HEK293 (cell line): ENCODE measurements at regions not wholly inside any gene's neighbourhood (a gene's known extent, or its start where the extent isn't known, plus 50 kb on each side); places are given as distances from the start of the nearest gene placed in this dataset.

Experiments used
- CTCF ChIA-PET: fragments of 350-600 bp; formaldehyde crosslinking; extraction: SDS; loops from one replicate; lab custom pipeline; 2021; ENCODE audit warnings: antibody characterized with exemption; lab: Yijun Ruan, JAX
- POLR2A ChIA-PET: fragments of 300-600 bp; formaldehyde crosslinking; extraction: SDS; loops from one replicate; lab custom pipeline; 2020; ENCODE audit warnings: antibody characterized with exemption, inconsistent platforms; lab: Yijun Ruan, JAX
- H3K27ac ChIP-seq: fragments of 200-500 bp; sonication (Bioruptor generic); 2 replicates; pipeline ENCODE4 v1.5.1; 2014; ENCODE audit warnings: low read depth, low read length, control low read depth, inconsistent platforms; ENCODE audit errors: extremely low read depth
- H3K36me3 ChIP-seq, 2 experiments: fragments of 200-500 bp in 1 of 2; sonication (Bioruptor generic) in 1 of 2; 1 replicate in 1 of 2; 2 replicates in 1 of 2; pipeline ENCODE4 v1.5.1; 2014 to 2017; ENCODE audit warnings: inconsistent platforms in 2 of 2, low read length in 2 of 2; ENCODE audit not compliant: control insufficient read depth in 2 of 2, insufficient read depth in 1 of 2
- H3K4me1 ChIP-seq: fragments of 200-500 bp; sonication (Bioruptor generic); 2 replicates; pipeline ENCODE4 v1.5.1; 2014; ENCODE audit warnings: mild to moderate bottlenecking, low read length, inconsistent platforms; ENCODE audit not compliant: control insufficient read depth, insufficient read depth
- H3K4me3 ChIP-seq: 2 replicates; pipeline ENCODE4 v1.5.1; 2011; ENCODE audit warnings: low read depth, mild to moderate bottlenecking, control low read depth, low read length, moderate library complexity
- H3K9me3 ChIP-seq: fragments of 200-500 bp; sonication (Bioruptor generic); 2 replicates; pipeline ENCODE4 v1.5.1; 2014; ENCODE audit warnings: low read depth, low read length, inconsistent platforms; ENCODE audit not compliant: control insufficient read depth, insufficient read depth
- HOXC10 ChIP-seq: sonication (generic); formaldehyde crosslinking; IDR thresholded peaks from 2 replicates; pipeline ENCODE4 v1.8.1; 2023; ENCODE audit warnings: mild to moderate bottlenecking, missing genetic modification reagents
- SALL2 ChIP-seq: fragments of 450-650 bp; formaldehyde crosslinking; IDR thresholded peaks from 2 replicates; pipeline ENCODE4 v1.5.0; 2017; ENCODE audit warnings: missing biosample characterization, mild to moderate bottlenecking, missing genetic modification characterization, borderline replicate concordance
- SP7 ChIP-seq: fragments of 450-650 bp; formaldehyde crosslinking; IDR thresholded peaks from 2 replicates; pipeline ENCODE4 v1.5.1; 2016; ENCODE audit warnings: missing biosample characterization, missing genetic modification characterization
- TCF7L2 ChIP-seq: IDR thresholded peaks from 2 replicates; pipeline ENCODE4 v1.6.1; 2011; ENCODE audit warnings: low read depth, mild to moderate bottlenecking, inconsistent platforms, low read length, moderate library complexity, borderline replicate concordance
- YY2 ChIP-seq: fragments of 450-650 bp; formaldehyde crosslinking; IDR thresholded peaks from 2 replicates; pipeline ENCODE4 v1.5.1; 2016; ENCODE audit warnings: missing biosample characterization, missing genetic modification characterization
- ZBTB1 ChIP-seq: fragments of 450-650 bp; formaldehyde crosslinking; IDR thresholded peaks from 2 replicates; pipeline ENCODE4 v1.5.1; 2016; ENCODE audit warnings: missing biosample characterization, missing genetic modification characterization
- ZNF132 ChIP-seq: fragments of 450-650 bp; formaldehyde crosslinking; IDR thresholded peaks from 2 replicates; pipeline ENCODE4 v1.5.1; 2017; ENCODE audit warnings: missing biosample characterization, missing genetic modification characterization, borderline replicate concordance
- ZNF146 ChIP-seq: fragments of 450-650 bp; formaldehyde crosslinking; IDR thresholded peaks from 2 replicates; pipeline ENCODE4 v1.5.1; 2016; ENCODE audit warnings: missing biosample characterization, missing genetic modification characterization
- ZNF169 ChIP-seq: fragments of 450-650 bp; formaldehyde crosslinking; IDR thresholded peaks from 2 replicates; pipeline ENCODE4 v1.5.1; 2016; ENCODE audit warnings: missing biosample characterization, missing genetic modification characterization
- ZNF214 ChIP-seq: fragments of 450-650 bp; formaldehyde crosslinking; IDR thresholded peaks from 2 replicates; pipeline ENCODE4 v1.5.1; 2017; ENCODE audit warnings: missing biosample characterization, mild to moderate bottlenecking, missing genetic modification characterization, borderline replicate concordance
- ZNF404 ChIP-seq: fragments of 450-650 bp; formaldehyde crosslinking; IDR thresholded peaks from 2 replicates; pipeline ENCODE4 v1.5.1; 2017; ENCODE audit warnings: missing biosample characterization, missing genetic modification characterization
- ZNF585B ChIP-seq: fragments of 450-650 bp; formaldehyde crosslinking; IDR thresholded peaks from 2 replicates; pipeline ENCODE4 v1.5.1; 2016; ENCODE audit warnings: missing biosample characterization, missing genetic modification characterization
- ZNF624 ChIP-seq: fragments of 450-650 bp; formaldehyde crosslinking; IDR thresholded peaks from 2 replicates; pipeline ENCODE4 v1.5.1; 2017; ENCODE audit warnings: missing biosample characterization, missing genetic modification characterization
- ZNF629 ChIP-seq: fragments of 450-650 bp; formaldehyde crosslinking; IDR thresholded peaks from 2 replicates; pipeline ENCODE4 v1.5.1; 2017; ENCODE audit warnings: missing biosample characterization, missing genetic modification characterization
- ZNF701 ChIP-seq: fragments of 450-650 bp; formaldehyde crosslinking; IDR thresholded peaks from 2 replicates; pipeline ENCODE4 v1.5.1; 2016; ENCODE audit warnings: missing biosample characterization, missing genetic modification characterization
- ZNF777 ChIP-seq: fragments of 450-650 bp; formaldehyde crosslinking; IDR thresholded peaks from 2 replicates; pipeline ENCODE4 v1.5.1; 2017; ENCODE audit warnings: missing biosample characterization, missing genetic modification characterization, borderline replicate concordance
- TF ChIP-seq, protein P1 (sequence below): fragments of 450-650 bp; formaldehyde crosslinking; IDR thresholded peaks from 2 replicates; pipeline ENCODE4 v1.5.1; 2016; ENCODE audit warnings: missing biosample characterization, missing genetic modification characterization, borderline replicate concordance
- TF ChIP-seq, protein P2 (sequence below): fragments of 450-650 bp; formaldehyde crosslinking; IDR thresholded peaks from 2 replicates; pipeline ENCODE4 v1.5.1; 2016; ENCODE audit warnings: missing biosample characterization, missing genetic modification characterization
- TF ChIP-seq, protein P3 (sequence below): fragments of 450-650 bp; formaldehyde crosslinking; IDR thresholded peaks from 2 replicates; pipeline ENCODE4 v1.5.1; 2016; ENCODE audit warnings: missing biosample characterization, missing genetic modification characterization

DNA sequence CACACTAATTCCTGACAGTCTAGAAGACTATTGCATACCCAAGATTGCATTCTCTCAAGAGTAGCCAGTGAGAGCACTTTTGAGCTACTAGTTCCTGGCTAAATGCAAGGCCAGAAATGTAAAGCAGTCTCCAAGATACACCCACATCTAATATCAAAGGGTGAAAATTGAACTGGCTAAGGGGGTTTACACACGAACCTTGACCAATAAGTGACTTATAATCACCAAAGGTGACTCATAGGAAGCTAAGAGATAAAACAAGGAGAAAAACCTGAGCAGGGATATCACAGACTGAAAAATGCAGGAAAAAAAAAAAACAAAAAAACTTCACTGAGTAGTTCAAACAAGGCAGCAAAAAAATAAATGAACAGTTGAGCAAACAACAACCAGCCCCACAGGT is 172.2 kb upstream of the RRP15 start:
- CTCF ChIA-PET, result interaction anchor here (0.7 to 1.0 kb wide), 2 partner anchors 8 to 1865 kb away, joined by 3 to 4 read pairs; no protein-coding TSS in a partner anchor

DNA sequence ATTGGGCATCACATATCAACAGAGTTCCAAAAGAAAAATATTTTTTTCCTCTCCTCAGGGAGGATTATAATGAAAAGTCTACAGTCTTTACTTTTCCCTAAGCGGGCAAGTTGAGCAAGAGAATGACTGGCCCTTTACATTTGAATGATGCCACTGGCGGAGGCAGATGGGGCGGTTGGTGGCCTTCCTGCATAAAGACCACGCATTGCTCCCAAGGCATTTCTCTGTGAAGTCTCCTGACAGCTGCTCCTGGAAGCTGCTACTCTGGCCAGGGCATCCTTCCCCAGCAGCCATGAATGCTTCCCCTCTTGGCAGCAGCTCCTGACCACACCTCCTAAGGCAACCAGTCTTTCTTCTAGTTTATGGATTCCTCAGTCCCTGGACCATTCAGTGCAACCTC is 161.1 kb upstream of the RRP15 start:
- ChIA-PET POLR2A (no interaction called here), CTCF (interaction anchor here (0.7 kb wide), 1 partner anchor 38 kb away, joined by 3 read pairs; no protein-coding TSS in a partner anchor)
- Histone ChIP-seq H3K27ac (no peak overlapping the region), H3K9me3 (no peaks in the 10 kb centered on the region), H3K36me3 (no peaks in the 10 kb centered on the region), H3K4me1 (no peaks in the 10 kb centered on the region), H3K4me3 (no peak overlapping the region)
- no peak for TF ChIP-seq ZNF404 (tag by site-specific recombination)
- no peak for TF ChIP-seq ZBTB1 (tag by site-specific recombination)
- TF ChIP-seq SP7 (tag by site-specific recombination), result no peak
- TF ChIP-seq, protein P1, sequence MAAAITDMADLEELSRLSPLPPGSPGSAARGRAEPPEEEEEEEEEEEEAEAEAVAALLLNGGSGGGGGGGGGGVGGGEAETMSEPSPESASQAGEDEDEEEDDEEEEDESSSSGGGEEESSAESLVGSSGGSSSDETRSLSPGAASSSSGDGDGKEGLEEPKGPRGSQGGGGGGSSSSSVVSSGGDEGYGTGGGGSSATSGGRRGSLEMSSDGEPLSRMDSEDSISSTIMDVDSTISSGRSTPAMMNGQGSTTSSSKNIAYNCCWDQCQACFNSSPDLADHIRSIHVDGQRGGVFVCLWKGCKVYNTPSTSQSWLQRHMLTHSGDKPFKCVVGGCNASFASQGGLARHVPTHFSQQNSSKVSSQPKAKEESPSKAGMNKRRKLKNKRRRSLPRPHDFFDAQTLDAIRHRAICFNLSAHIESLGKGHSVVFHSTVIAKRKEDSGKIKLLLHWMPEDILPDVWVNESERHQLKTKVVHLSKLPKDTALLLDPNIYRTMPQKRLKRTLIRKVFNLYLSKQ (tag by site-specific recombination), result no peak
- TF ChIP-seq HOXC10 (CRISPR knock-in tag), result no peak
- TF ChIP-seq YY2 (tag by site-specific recombination), result no peak
- TF ChIP-seq TCF7L2, result no peak
- TF ChIP-seq, protein P2, sequence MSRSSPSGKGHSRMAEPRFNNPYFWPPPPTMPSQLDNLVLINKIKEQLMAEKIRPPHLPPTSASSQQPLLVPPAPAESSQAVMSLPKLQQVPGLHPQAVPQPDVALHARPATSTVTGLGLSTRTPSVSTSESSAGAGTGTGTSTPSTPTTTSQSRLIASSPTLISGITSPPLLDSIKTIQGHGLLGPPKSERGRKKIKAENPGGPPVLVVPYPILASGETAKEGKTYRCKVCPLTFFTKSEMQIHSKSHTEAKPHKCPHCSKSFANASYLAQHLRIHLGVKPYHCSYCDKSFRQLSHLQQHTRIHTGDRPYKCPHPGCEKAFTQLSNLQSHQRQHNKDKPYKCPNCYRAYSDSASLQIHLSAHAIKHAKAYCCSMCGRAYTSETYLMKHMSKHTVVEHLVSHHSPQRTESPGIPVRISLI (tag by site-specific recombination), result no peak
- TF ChIP-seq SALL2 (tag by site-specific recombination), result no peak
- no peak for TF ChIP-seq ZNF146
- TF ChIP-seq ZNF585B (tag by site-specific recombination), result no peak
- no peak for TF ChIP-seq ZNF629
- TF ChIP-seq, protein P3, sequence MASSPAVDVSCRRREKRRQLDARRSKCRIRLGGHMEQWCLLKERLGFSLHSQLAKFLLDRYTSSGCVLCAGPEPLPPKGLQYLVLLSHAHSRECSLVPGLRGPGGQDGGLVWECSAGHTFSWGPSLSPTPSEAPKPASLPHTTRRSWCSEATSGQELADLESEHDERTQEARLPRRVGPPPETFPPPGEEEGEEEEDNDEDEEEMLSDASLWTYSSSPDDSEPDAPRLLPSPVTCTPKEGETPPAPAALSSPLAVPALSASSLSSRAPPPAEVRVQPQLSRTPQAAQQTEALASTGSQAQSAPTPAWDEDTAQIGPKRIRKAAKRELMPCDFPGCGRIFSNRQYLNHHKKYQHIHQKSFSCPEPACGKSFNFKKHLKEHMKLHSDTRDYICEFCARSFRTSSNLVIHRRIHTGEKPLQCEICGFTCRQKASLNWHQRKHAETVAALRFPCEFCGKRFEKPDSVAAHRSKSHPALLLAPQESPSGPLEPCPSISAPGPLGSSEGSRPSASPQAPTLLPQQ (tag by site-specific recombination), result no peak
- TF ChIP-seq ZNF132 (tag by site-specific recombination), result no peak

More for the DNA sequence above, 172.2 kb upstream of the RRP15 start:
- POLR2A ChIA-PET, result no interaction called here
- H3K27ac ChIP-seq, result no peak overlapping the region
- H3K9me3 ChIP-seq, result no peaks in the 10 kb centered on the region
- H3K4me1 ChIP-seq, result no peaks in the 10 kb centered on the region
- H3K4me3 ChIP-seq, result no peak overlapping the region
- H3K36me3 ChIP-seq, result no peaks in the 10 kb centered on the region
- TF ChIP-seq, protein P3 (tag by site-specific recombination), result no peak
- TF ChIP-seq ZNF701 (tag by site-specific recombination), result no peak
- TF ChIP-seq ZNF624 (tag by site-specific recombination), result no peak
- TF ChIP-seq ZNF777 (tag by site-specific recombination), result no peak
- TF ChIP-seq ZNF169, result no peak
- no peak for TF ChIP-seq ZNF214 (tag by site-specific recombination)
- TF ChIP-seq, all 188 proteins: peak for 0
